ENCODE measurements at regions not wholly inside any gene's neighbourhood (a gene's known extent, or its start where the extent isn't known, plus 50 kb on each side); places are given as distances from the start of the nearest gene placed in this dataset.

DNA sequence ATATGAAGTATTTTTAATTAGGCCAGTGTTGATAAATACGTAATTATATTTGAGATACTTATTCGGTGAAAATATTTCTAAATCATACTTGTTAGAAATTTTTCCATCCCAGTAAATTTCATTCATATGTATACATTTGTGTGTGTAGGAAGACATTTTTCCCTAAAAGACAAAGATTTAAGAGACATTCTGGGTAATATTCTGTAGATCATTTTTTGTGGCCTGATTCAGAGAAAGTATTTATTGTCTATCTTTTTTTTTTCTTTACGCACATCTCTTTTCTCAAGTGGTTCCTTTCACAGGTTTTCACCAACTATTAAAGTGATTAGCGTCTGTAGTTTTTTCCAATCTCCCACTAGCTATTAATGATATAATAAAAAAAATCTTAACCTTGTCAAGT, 224.1 kb downstream of the MEF2C start:
- H3K27me3 ChIP-seq (ENCODE audit: control insufficient read depth in 4 of 4, insufficient read depth in 4 of 4, low read length in 3 of 4) = peaks cover 3 to 31% (median 19%) of the 10 kb centered on the region in 4 donors
- no peaks in the 10 kb centered on the region for H3K36me3 ChIP-seq (ENCODE audit: control insufficient read depth in 4 of 4, insufficient read depth in 3 of 4, low read depth in 1 of 4, low read length in 3 of 4)
- H3K27ac ChIP-seq (ENCODE audit: low read depth in 1 of 2, low read length in 2 of 2) = no peak overlapping the region
- no peak overlapping the region for H3K9ac ChIP-seq (ENCODE audit: low read depth in 1 of 2, low read length in 2 of 2)
- TF ChIP-seq RXRA (IDR thresholded peaks at IDR 0.05) (no peak), FOXA2 (IDR thresholded peaks at IDR 0.05) (no peak), YY1 (IDR thresholded peaks at IDR 0.05) (no peak), SP1 (IDR thresholded peaks at IDR 0.05) (no peak), GABPA (IDR thresholded peaks at IDR 0.05 in 1 of 2, conservative IDR thresholded peaks at IDR 0.05 in 1 of 2) (no peak), CTCF (IDR thresholded peaks at IDR 0.05; ENCODE audit: low read depth, low read length, missing input control) (no peak), RAD21 (IDR thresholded peaks at IDR 0.05) (no peak), HNF4G (IDR thresholded peaks at IDR 0.05) (no peak), ATF3 (IDR thresholded peaks at IDR 0.05) (no peak), EGR1 (IDR thresholded peaks at IDR 0.05; ENCODE audit: low read depth in 2 of 2) (no peak), REST (IDR thresholded peaks at IDR 0.05) (no peak), FOXA1 (IDR thresholded peaks at IDR 0.05) (no peak), TAF1 (conservative IDR thresholded peaks at IDR 0.05) (no peak), NR2F2 (IDR thresholded peaks at IDR 0.05) (no peak), MAX (IDR thresholded peaks at IDR 0.05) (no peak), HNF4A (conservative IDR thresholded peaks at IDR 0.05) (no peak), JUND (IDR thresholded peaks at IDR 0.05) (no peak)
- TF ChIP-seq, protein P1, sequence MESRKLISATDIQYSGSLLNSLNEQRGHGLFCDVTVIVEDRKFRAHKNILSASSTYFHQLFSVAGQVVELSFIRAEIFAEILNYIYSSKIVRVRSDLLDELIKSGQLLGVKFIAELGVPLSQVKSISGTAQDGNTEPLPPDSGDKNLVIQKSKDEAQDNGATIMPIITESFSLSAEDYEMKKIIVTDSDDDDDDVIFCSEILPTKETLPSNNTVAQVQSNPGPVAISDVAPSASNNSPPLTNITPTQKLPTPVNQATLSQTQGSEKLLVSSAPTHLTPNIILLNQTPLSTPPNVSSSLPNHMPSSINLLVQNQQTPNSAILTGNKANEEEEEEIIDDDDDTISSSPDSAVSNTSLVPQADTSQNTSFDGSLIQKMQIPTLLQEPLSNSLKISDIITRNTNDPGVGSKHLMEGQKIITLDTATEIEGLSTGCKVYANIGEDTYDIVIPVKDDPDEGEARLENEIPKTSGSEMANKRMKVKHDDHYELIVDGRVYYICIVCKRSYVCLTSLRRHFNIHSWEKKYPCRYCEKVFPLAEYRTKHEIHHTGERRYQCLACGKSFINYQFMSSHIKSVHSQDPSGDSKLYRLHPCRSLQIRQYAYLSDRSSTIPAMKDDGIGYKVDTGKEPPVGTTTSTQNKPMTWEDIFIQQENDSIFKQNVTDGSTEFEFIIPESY (IDR thresholded peaks at IDR 0.05) = no peak
- H3K4me3 ChIP-seq (ENCODE audit: low read depth in 1 of 3, low read length in 3 of 3) = no peak overlapping the region
- 65% methylated on average over 4 of the region's 4 CpGs for WGBS
- no peak for DNase-seq (ENCODE audit: low spot score)
- H3K4me1 ChIP-seq (ENCODE audit: control insufficient read depth in 4 of 4, insufficient read depth in 4 of 4, low read length in 3 of 4) = peaks cover 7 to 10% (median 8%) of the 10 kb centered on the region in 4 donors
- H3K9me3 ChIP-seq (ENCODE audit: control insufficient read depth in 4 of 4, low read length in 3 of 4) = peaks cover 0 to 5% (median 0%) of the 10 kb centered on the region in 4 donors
